ENCODE measurements at regions not wholly inside any gene's neighbourhood (a gene's known extent, or its start where the extent isn't known, plus 50 kb on each side); places are given as distances from the start of the nearest gene placed in this dataset.
"Not testable (repeated sequence)": the region's sequence is repeated elsewhere in the genome, so short reads cannot be mapped to it uniquely, and the experiment has no call there.

DNA sequence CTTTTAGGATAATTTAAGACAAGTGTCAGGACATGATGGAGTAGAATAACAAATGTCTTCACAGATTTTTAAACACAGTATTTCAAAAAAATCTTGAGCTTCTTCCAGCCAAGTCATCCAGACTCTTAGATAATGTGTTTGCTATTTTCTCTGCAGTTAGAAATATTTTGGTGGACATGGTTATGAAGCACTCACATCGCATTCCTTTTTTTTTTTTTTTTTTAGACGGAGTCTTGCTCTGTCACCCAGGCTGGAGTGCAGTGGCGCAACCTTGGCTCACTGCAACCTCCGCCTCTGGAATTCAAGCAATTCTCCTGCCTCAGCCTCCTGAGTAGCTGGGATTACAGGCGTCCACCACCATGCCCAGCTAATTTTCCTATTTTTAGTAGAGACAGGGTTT is 127.6 kb downstream of the TFAP2C start:
- not testable (repeated sequence) for TF ChIP-seq POLR2AphosphoS5 (IDR thresholded peaks at IDR 0.05; ENCODE audit: borderline replicate concordance, low read depth, low read length); EZH2 (IDR thresholded peaks at IDR 0.05); FOXP2 (optimal IDR thresholded peaks at IDR 0.05; ENCODE audit: control extremely low read depth, extremely low read length, insufficient read depth)
